ENCODE measurements at regions not wholly inside any gene's neighbourhood (a gene's known extent, or its start where the extent isn't known, plus 50 kb on each side); places are given as distances from the start of the nearest gene placed in this dataset.

DNA sequence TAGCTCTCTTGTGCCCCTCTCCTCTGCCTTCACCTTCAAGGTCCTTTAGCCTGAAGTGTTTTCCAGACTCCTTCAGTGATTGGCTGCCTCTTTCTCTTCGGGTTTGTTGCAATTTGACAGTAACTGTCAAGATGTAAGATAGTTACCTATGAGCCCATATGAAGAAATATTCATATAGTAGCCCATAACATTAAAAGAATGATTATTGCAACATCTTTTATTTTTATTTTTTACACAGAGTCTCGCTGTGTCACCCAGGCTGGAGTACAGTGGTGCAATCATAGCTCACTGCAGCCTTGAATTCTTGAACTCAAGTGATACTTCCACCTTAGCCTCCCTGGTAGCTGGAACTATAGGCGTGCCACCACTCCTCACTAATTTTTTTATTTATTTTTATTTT lies 80.5 kb downstream of the FOXI3 start:
- H3K36me3 Mint-ChIP-seq = peaks cover 3% of the 10 kb centered on the region; the same call in 1 of the 2 replicates
- no peak for ATAC-seq
- TF ChIP-seq ARID4B (CRISPR knock-in tag; IDR thresholded peaks at IDR 0.05; ENCODE audit: borderline replicate concordance) = no peak
- TF ChIP-seq, protein P1, sequence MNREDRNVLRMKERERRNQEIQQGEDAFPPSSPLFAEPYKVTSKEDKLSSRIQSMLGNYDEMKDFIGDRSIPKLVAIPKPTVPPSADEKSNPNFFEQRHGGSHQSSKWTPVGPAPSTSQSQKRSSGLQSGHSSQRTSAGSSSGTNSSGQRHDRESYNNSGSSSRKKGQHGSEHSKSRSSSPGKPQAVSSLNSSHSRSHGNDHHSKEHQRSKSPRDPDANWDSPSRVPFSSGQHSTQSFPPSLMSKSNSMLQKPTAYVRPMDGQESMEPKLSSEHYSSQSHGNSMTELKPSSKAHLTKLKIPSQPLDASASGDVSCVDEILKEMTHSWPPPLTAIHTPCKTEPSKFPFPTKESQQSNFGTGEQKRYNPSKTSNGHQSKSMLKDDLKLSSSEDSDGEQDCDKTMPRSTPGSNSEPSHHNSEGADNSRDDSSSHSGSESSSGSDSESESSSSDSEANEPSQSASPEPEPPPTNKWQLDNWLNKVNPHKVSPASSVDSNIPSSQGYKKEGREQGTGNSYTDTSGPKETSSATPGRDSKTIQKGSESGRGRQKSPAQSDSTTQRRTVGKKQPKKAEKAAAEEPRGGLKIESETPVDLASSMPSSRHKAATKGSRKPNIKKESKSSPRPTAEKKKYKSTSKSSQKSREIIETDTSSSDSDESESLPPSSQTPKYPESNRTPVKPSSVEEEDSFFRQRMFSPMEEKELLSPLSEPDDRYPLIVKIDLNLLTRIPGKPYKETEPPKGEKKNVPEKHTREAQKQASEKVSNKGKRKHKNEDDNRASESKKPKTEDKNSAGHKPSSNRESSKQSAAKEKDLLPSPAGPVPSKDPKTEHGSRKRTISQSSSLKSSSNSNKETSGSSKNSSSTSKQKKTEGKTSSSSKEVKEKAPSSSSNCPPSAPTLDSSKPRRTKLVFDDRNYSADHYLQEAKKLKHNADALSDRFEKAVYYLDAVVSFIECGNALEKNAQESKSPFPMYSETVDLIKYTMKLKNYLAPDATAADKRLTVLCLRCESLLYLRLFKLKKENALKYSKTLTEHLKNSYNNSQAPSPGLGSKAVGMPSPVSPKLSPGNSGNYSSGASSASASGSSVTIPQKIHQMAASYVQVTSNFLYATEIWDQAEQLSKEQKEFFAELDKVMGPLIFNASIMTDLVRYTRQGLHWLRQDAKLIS (CRISPR knock-in tag; IDR thresholded peaks at IDR 0.05; ENCODE audit: borderline replicate concordance) = no peak
- TF ChIP-seq, protein P2, sequence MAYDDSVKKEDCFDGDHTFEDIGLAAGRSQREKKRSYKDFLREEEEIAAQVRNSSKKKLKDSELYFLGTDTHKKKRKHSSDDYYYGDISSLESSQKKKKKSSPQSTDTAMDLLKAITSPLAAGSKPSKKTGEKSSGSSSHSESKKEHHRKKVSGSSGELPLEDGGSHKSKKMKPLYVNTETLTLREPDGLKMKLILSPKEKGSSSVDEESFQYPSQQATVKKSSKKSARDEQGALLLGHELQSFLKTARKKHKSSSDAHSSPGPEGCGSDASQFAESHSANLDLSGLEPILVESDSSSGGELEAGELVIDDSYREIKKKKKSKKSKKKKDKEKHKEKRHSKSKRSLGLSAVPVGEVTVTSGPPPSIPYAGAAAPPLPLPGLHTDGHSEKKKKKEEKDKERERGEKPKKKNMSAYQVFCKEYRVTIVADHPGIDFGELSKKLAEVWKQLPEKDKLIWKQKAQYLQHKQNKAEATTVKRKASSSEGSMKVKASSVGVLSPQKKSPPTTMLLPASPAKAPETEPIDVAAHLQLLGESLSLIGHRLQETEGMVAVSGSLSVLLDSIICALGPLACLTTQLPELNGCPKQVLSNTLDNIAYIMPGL (CRISPR knock-in tag; IDR thresholded peaks at IDR 0.05) = no peak
- TF ChIP-seq E2F1 (CRISPR knock-in tag; IDR thresholded peaks at IDR 0.05) = no peak
- TF ChIP-seq SOX15 (CRISPR knock-in tag; IDR thresholded peaks at IDR 0.05) = no peak
- no peak for TF ChIP-seq RORB (CRISPR knock-in tag; IDR thresholded peaks at IDR 0.05)
- no peak for TF ChIP-seq NFATC4 (CRISPR knock-in tag; IDR thresholded peaks at IDR 0.05)
- no peak for TF ChIP-seq SMAD3 (CRISPR knock-in tag; IDR thresholded peaks at IDR 0.05; ENCODE audit: borderline replicate concordance)
- TF ChIP-seq ZNF121 (CRISPR knock-in tag; IDR thresholded peaks at IDR 0.05) = no peak
- TF ChIP-seq SMAD4 (CRISPR knock-in tag; IDR thresholded peaks at IDR 0.05) = no peak
- TF ChIP-seq, protein P3, sequence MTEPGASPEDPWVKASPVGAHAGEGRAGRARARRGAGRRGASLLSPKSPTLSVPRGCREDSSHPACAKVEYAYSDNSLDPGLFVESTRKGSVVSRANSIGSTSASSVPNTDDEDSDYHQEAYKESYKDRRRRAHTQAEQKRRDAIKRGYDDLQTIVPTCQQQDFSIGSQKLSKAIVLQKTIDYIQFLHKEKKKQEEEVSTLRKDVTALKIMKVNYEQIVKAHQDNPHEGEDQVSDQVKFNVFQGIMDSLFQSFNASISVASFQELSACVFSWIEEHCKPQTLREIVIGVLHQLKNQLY (CRISPR knock-in tag; IDR thresholded peaks at IDR 0.05) = no peak
- no peak for TF ChIP-seq ZBTB21 (CRISPR knock-in tag; IDR thresholded peaks at IDR 0.05; ENCODE audit: borderline replicate concordance)
- TF ChIP-seq ERG (CRISPR knock-in tag; IDR thresholded peaks at IDR 0.05) = no peak
- no peak for TF ChIP-seq NR2C2 (CRISPR knock-in tag; IDR thresholded peaks at IDR 0.05)
- no peak for TF ChIP-seq EMX1 (CRISPR knock-in tag; IDR thresholded peaks at IDR 0.05)
- no peak for TF ChIP-seq CBFB (CRISPR knock-in tag; IDR thresholded peaks at IDR 0.05; ENCODE audit: low read depth)
- TF ChIP-seq ZNF138 (CRISPR knock-in tag; conservative IDR thresholded peaks at IDR 0.05) = no peak
- no peak for TF ChIP-seq FOXJ3 (CRISPR knock-in tag; IDR thresholded peaks at IDR 0.05; ENCODE audit: borderline replicate concordance)
- no peak for TF ChIP-seq ZNF532 (CRISPR knock-in tag; IDR thresholded peaks at IDR 0.05; ENCODE audit: borderline replicate concordance)
- no peak for TF ChIP-seq MYBL2 (CRISPR knock-in tag; IDR thresholded peaks at IDR 0.05)
- H3K27me3 Mint-ChIP-seq (ENCODE audit: low read depth) = no peaks in the 10 kb centered on the region
- H3K4me3 Mint-ChIP-seq = no peak overlapping the region
- ChIA-PET POLR2A (no interaction called here), CTCF (no interaction called here)
- DNase-seq (ENCODE audit: low spot score) = no peak
- peaks cover 4% of the 10 kb centered on the region for H3K4me1 Mint-ChIP-seq
- peaks cover 7% of the 10 kb centered on the region for H3K9me3 Mint-ChIP-seq
- no peak overlapping the region for H3K27ac Mint-ChIP-seq
